Left ventricle myocardium inferior (tissue), 1 donor: ENCODE measurements at regions not wholly inside any gene's neighbourhood (a gene's known extent, or its start where the extent isn't known, plus 50 kb on each side); places are given as distances from the start of the nearest gene placed in this dataset.

Source experiments
- DNase-seq: peaks from one replicate; pipeline ENCODE4 v3.0.0-alpha.2; 2020
- H3K27ac ChIP-seq: fragments of 200-600 bp; replicated peaks from 2 replicates; pipeline ENCODE4 v1.8.0; 2021
- H3K27me3 ChIP-seq: fragments of 200-600 bp; 2 replicates; pipeline ENCODE4 v1.8.0; 2021; ENCODE audit warnings: low read depth
- H3K36me3 ChIP-seq: fragments of 200-600 bp; 2 replicates; pipeline ENCODE4 v1.8.0; 2021
- H3K4me1 ChIP-seq: fragments of 200-600 bp; 2 replicates; pipeline ENCODE4 v1.8.0; 2021
- H3K4me3 ChIP-seq: fragments of 200-600 bp; 2 replicates; pipeline ENCODE4 v1.8.0; 2021; ENCODE audit warnings: mild to moderate bottlenecking, moderate library complexity
- H3K9me3 ChIP-seq: fragments of 200-600 bp; replicated peaks from 2 replicates; pipeline ENCODE4 v1.8.0; 2021
- intact Hi-C: fragments of 100-400 bp; cut with micrococcal nuclease; formaldehyde crosslinking; loops from one replicate; pipeline ENCODE4 v1.11.0; 2022
- TF ChIP-seq, protein P1 (sequence below): fragments of 200-600 bp; IDR thresholded peaks from 2 replicates; pipeline ENCODE4 v1.8.0; 2021; ENCODE audit warnings: antibody characterized with exemption, mild to moderate bottlenecking, borderline replicate concordance
- donor health status: DM: no; HTN: yes; CAD: no; lungs with severe emphysema.

DNA sequence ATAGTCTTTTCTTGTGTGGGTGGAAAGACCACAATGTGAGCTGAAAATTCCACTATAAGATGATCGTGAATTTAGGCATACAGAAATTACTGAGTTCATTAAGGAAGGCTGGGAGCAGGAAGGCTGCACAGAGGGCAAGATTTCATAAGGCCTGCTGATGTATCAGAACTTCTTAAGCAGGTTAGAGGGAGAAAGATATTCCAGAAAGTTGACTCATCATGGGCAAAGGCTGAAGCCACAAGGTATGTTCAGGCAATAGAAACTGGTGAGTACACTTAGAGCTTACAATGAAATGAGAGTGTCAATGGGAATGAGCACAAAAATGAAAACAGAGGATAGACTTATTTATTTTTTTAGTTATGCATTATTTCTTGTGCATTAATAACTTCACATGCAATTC is 618.6 kb downstream of the CBLN4 start:
- no peak for DNase-seq
- TF ChIP-seq, protein P1, sequence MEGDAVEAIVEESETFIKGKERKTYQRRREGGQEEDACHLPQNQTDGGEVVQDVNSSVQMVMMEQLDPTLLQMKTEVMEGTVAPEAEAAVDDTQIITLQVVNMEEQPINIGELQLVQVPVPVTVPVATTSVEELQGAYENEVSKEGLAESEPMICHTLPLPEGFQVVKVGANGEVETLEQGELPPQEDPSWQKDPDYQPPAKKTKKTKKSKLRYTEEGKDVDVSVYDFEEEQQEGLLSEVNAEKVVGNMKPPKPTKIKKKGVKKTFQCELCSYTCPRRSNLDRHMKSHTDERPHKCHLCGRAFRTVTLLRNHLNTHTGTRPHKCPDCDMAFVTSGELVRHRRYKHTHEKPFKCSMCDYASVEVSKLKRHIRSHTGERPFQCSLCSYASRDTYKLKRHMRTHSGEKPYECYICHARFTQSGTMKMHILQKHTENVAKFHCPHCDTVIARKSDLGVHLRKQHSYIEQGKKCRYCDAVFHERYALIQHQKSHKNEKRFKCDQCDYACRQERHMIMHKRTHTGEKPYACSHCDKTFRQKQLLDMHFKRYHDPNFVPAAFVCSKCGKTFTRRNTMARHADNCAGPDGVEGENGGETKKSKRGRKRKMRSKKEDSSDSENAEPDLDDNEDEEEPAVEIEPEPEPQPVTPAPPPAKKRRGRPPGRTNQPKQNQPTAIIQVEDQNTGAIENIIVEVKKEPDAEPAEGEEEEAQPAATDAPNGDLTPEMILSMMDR, result no peak
- intact Hi-C loops, result no loop called here

DNA sequence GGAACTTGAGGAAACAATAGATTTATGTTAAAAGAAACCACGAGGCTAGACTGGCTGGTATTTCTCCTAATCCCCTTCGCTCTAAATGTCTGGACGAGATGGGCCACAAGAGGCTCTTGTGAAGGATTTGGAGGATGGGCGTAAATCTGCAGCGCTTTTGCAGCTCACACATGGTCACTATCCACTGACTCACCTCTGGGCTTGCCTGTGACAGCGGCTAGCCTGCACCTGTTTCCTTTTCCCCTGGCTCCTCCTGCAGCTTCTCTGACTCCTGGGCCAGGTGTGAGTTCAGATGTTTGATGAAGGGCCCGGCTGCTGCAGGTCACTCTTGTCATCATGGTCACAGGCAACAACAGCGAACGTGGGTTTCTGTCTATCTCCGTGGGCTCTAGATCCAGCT is 629.4 kb downstream of the CBLN4 start:
- DNase-seq, result no peak
- no peak overlapping the region for H3K4me3 ChIP-seq
- intact Hi-C loops, result no loop called here

More for the DNA sequence above, 618.6 kb downstream of the CBLN4 start:
- Histone ChIP-seq H3K9me3 (no peaks in the 10 kb centered on the region), H3K27ac (no peak overlapping the region), H3K27me3 (no peaks in the 10 kb centered on the region), H3K36me3 (no peaks in the 10 kb centered on the region), H3K4me3 (no peak overlapping the region), H3K4me1 (no peaks in the 10 kb centered on the region)

DNA sequence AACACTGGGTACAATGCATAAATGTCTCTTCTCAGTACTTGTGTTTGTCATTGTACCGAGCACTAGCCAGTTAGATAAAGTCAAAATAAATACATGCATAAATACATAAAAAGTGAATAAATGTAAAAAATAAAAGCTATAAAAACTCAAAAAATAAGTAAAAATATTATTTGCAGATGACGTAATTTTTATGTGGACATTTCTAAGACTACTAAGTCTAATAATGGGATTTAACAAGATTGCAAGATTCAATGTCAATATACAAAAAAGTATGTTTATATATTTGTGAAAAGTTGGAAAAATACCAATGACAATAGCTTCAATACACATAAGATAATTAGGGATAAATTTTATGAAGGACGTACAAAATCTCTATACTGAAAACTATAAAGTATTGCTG is 639.6 kb downstream of the CBLN4 start:
- intact Hi-C loops, result no loop called here
- no peaks in the 10 kb centered on the region for H3K27me3 ChIP-seq
- DNase-seq, result no peak
- no peaks in the 10 kb centered on the region for H3K4me1 ChIP-seq
- TF ChIP-seq, protein P1, result no peak
- no peak overlapping the region for H3K27ac ChIP-seq
- no peak overlapping the region for H3K4me3 ChIP-seq
- H3K36me3 ChIP-seq, result no peaks in the 10 kb centered on the region
- H3K9me3 ChIP-seq, result peaks cover 5% of the 10 kb centered on the region

More for the DNA sequence above, 629.4 kb downstream of the CBLN4 start:
- Histone ChIP-seq H3K27me3 (no peaks in the 10 kb centered on the region), H3K27ac (no peak overlapping the region), H3K36me3 (no peaks in the 10 kb centered on the region), H3K4me1 (no peaks in the 10 kb centered on the region), H3K9me3 (no peaks in the 10 kb centered on the region)
- TF ChIP-seq, protein P1, result no peak

DNA sequence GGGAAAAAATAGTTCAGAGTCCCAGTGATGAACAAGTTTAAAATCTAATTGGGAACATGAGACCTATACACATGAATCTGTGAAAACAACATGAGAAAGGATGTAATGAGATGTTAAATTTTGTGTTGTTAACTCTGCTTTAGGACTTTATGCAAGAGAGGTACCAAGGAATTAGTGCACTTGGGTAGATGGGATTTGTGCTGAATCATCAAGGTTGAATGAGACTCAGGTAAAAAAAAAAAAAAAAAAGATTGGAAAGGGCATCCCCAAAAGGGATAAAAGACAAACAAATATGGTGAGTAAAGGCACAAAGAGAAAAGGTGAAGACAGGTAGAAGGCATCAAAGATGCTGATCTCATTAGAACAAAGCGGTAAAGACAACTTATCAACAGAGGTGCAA is 644.4 kb downstream of the CBLN4 start:
- H3K27me3 ChIP-seq, result no peaks in the 10 kb centered on the region
- H3K4me3 ChIP-seq, result no peak overlapping the region
- H3K4me1 ChIP-seq, result no peaks in the 10 kb centered on the region
- H3K9me3 ChIP-seq, result no peaks in the 10 kb centered on the region
- intact Hi-C loops, result no loop called here
- TF ChIP-seq, protein P1, result no peak
- no peak overlapping the region for H3K27ac ChIP-seq
- no peak for DNase-seq
- H3K36me3 ChIP-seq, result no peaks in the 10 kb centered on the region

DNA sequence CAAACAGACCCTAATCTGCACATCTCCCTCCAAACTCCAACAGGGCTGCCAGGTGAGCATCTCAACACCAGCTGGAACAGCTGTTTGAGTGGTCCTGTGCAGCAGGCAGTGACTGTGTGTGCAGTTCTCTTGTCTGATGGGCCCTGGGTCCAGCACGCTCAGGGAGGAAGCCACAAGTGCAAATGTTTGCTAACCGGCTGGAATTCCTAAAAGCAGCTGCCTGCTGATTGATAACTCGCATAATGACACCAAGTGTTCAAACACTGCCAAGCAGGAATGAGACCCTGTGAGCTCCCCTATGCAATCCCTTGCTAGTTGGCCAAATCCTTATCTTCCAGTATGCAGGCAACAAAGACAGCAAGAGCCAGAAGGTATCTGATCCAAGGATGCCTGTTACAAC is 650.6 kb downstream of the CBLN4 start:
- H3K27ac ChIP-seq, result no peak overlapping the region
- TF ChIP-seq, protein P1, result no peak
- H3K27me3 ChIP-seq, result no peaks in the 10 kb centered on the region
- no peaks in the 10 kb centered on the region for H3K36me3 ChIP-seq
- H3K9me3 ChIP-seq, result no peaks in the 10 kb centered on the region
- H3K4me3 ChIP-seq, result no peak overlapping the region
- DNase-seq, result no peak
- intact Hi-C loops, result no loop called here
- H3K4me1 ChIP-seq, result no peaks in the 10 kb centered on the region

DNA sequence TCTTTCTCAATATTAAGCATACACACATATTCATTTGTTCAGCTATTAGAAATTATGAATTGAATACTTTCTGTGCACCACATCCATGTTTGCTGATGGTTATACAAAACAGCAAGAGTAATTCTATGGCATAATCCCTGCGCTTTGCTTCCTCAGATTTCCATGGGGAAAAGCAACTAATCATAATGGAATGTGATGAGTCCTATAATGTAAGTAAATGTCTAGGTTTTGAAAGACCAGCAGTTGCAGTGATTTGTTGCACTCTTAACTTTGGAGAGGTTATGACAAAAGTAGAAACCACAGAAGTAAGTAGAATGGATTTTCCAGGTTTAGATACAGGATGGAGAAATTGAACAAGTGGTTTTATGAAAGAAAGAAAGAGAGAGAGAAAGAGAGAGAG is 652.1 kb downstream of the CBLN4 start:
- Histone ChIP-seq H3K4me1 (no peaks in the 10 kb centered on the region), H3K9me3 (no peaks in the 10 kb centered on the region), H3K4me3 (no peak overlapping the region), H3K36me3 (no peaks in the 10 kb centered on the region), H3K27me3 (no peaks in the 10 kb centered on the region), H3K27ac (no peak overlapping the region)
- TF ChIP-seq, protein P1, result no peak
- intact Hi-C loops, result no loop called here
- DNase-seq, result no peak
